Uterus (tissue), 3 donors: ENCODE measurements at regions not wholly inside any gene's neighbourhood (a gene's known extent, or its start where the extent isn't known, plus 50 kb on each side); places are given as distances from the start of the nearest gene placed in this dataset.

ENCODE experiments used
- DNase-seq, 2 donors: peaks; one replicate each; pipeline ENCODE4 v3.0.0-alpha.2; 2019 to 2020
- H3K27ac ChIP-seq, 2 donors: fragments of 200-600 bp; sonication (generic); 1 replicate in 1 of 2; 2 replicates in 1 of 2; pipeline ENCODE4 v1.5.1; 2016 to 2018
- H3K27me3 ChIP-seq, 2 donors: fragments of 200-600 bp; sonication (generic); one replicate each; pipeline ENCODE4 v1.5.1; 2018 to 2019; ENCODE audit warnings: control low read depth in 1 of 2
- H3K36me3 ChIP-seq, 2 donors: fragments of 200-600 bp; sonication (generic); one replicate each; pipeline ENCODE4 v1.5.1; 2019; ENCODE audit warnings: control low read depth in 1 of 2
- H3K4me1 ChIP-seq, 2 donors: fragments of 200-600 bp; sonication (generic); one replicate each; pipeline ENCODE4 v1.5.1; 2018 to 2019; ENCODE audit warnings: control low read depth in 1 of 2
- H3K4me3 ChIP-seq, 2 donors: fragments of 200-600 bp; sonication (generic); 1 replicate in 1 of 2; 2 replicates in 1 of 2; pipeline ENCODE4 v1.5.1; 2018 to 2019; ENCODE audit warnings: mild to moderate bottlenecking in 1 of 2
- H3K9me3 ChIP-seq, 2 donors: fragments of 200-600 bp; sonication (generic); one replicate each; pipeline ENCODE4 v1.5.1; 2019; ENCODE audit warnings: control low read depth in 1 of 2
- POLR2A ChIP-seq, 2 donors: fragments of 450-650 bp; IDR thresholded peaks; one replicate each; pipeline ENCODE4 v1.6.1; 2016; ENCODE audit warnings: antibody characterized with exemption in 2 of 2, mild to moderate bottlenecking in 1 of 2, moderate library complexity in 1 of 2
- intact Hi-C: fragments of 100-400 bp; cut with DNase I; formaldehyde crosslinking; loops from one replicate; pipeline ENCODE4 v1.15.1; 2023; ENCODE audit warnings: low total_unique reads
- TF ChIP-seq, protein P1 (sequence below), 4 experiments: fragments of 200-600 bp in 2 of 4; fragments of 450-650 bp in 2 of 4; sonication (generic) in 2 of 4; IDR thresholded peaks; one replicate each; pipeline ENCODE4 v1.5.1; 2016 to 2019; ENCODE audit warnings: antibody characterized with exemption in 4 of 4, mild to moderate bottlenecking in 2 of 4, moderate library complexity in 1 of 4
- donor health status: DM: yes; HTN: yes; CAD: no.

DNA sequence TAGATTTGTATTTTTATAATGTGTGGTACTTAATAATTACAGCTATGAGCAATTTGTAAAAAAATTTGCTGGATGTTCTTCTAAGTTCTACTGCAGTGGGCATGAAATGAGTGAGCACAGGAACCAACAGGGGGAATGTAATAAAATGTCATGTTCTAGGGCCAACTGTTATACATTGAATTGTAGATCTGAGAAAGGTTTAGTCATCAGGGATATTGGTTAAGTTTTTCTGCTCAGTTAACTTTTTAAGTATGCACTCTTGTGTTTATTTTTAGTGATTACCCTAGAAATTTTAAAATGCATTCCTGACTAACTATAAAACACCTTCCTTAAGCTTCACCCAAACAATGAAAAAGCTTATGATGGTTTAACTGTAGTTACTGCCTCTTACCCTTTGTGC, 101.8 kb downstream of the CAND1 start:
- Histone ChIP-seq H3K27me3 (no peaks in the 10 kb centered on the region), H3K4me3 (no peak overlapping the region), H3K4me1 (no peaks in the 10 kb centered on the region), H3K36me3 (no peaks in the 10 kb centered on the region), H3K9me3 (no peaks in the 10 kb centered on the region), H3K27ac (no peak overlapping the region)
- intact Hi-C loops, result no loop called here
- no peak for TF ChIP-seq POLR2A (IDR thresholded peaks at IDR 0.05)
- TF ChIP-seq, protein P1, sequence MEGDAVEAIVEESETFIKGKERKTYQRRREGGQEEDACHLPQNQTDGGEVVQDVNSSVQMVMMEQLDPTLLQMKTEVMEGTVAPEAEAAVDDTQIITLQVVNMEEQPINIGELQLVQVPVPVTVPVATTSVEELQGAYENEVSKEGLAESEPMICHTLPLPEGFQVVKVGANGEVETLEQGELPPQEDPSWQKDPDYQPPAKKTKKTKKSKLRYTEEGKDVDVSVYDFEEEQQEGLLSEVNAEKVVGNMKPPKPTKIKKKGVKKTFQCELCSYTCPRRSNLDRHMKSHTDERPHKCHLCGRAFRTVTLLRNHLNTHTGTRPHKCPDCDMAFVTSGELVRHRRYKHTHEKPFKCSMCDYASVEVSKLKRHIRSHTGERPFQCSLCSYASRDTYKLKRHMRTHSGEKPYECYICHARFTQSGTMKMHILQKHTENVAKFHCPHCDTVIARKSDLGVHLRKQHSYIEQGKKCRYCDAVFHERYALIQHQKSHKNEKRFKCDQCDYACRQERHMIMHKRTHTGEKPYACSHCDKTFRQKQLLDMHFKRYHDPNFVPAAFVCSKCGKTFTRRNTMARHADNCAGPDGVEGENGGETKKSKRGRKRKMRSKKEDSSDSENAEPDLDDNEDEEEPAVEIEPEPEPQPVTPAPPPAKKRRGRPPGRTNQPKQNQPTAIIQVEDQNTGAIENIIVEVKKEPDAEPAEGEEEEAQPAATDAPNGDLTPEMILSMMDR (IDR thresholded peaks at IDR 0.05), result no peak
- DNase-seq, result no peak

- Histone ChIP-seq H3K4me3 (no peak overlapping the region), H3K27ac (no peak overlapping the region), H3K9me3 (no peaks in the 10 kb centered on the region), H3K36me3 (no peaks in the 10 kb centered on the region), H3K27me3 (no peaks in the 10 kb centered on the region), H3K4me1 (no peaks in the 10 kb centered on the region)
- no peak for TF ChIP-seq POLR2A (IDR thresholded peaks at IDR 0.05)
- TF ChIP-seq, protein P1 (IDR thresholded peaks at IDR 0.05), result no peak
- intact Hi-C loops, result no loop called here
- DNase-seq, result no peak
These were observed 107.9 kb downstream of the CAND1 start for GRCh38 chr12:67377021-67377420.

DNA sequence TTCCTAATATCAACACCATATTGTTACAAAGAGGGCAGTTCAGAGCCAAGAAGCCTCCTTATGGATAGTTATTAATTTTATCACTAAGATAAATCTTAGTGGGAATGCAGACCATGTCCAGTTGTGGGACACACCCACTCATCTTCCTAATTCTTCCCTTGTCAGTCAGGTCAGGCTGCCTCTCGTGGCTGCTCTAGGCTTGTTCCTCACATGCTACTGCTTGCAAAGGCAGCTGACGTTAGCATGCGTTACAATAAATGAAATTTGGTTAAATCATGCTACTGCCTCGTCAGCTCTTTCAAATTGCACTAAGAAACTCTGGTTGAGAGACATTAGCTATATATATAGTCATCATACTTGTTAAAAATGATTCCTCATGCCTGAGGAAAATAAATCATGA, 108.4 kb downstream of the CAND1 start:
- Histone ChIP-seq H3K27ac (no peak overlapping the region), H3K4me1 (no peaks in the 10 kb centered on the region), H3K36me3 (no peaks in the 10 kb centered on the region), H3K4me3 (no peak overlapping the region), H3K9me3 (no peaks in the 10 kb centered on the region), H3K27me3 (no peaks in the 10 kb centered on the region)
- DNase-seq, result no peak
- intact Hi-C loops, result no loop called here
- TF ChIP-seq, protein P1 (IDR thresholded peaks at IDR 0.05), result no peak
- no peak for TF ChIP-seq POLR2A (IDR thresholded peaks at IDR 0.05)

GRCh38 chr12:67382241-67382871, 113.2 kb downstream of the CAND1 start:
- Histone ChIP-seq H3K36me3 (no peaks in the 10 kb centered on the region), H3K27me3 (no peaks in the 10 kb centered on the region), H3K27ac (peak overlapping the region in 1 of 2 donors; percentile 32), H3K4me1 (no peaks in the 10 kb centered on the region), H3K9me3 (no peaks in the 10 kb centered on the region), H3K4me3 (no peak overlapping the region)
- TF ChIP-seq POLR2A (IDR thresholded peaks at IDR 0.05), result no peak
- TF ChIP-seq, protein P1 (IDR thresholded peaks at IDR 0.05), result no peak
- intact Hi-C loops, result no loop called here
- DNase-seq, result no peak

DNA sequence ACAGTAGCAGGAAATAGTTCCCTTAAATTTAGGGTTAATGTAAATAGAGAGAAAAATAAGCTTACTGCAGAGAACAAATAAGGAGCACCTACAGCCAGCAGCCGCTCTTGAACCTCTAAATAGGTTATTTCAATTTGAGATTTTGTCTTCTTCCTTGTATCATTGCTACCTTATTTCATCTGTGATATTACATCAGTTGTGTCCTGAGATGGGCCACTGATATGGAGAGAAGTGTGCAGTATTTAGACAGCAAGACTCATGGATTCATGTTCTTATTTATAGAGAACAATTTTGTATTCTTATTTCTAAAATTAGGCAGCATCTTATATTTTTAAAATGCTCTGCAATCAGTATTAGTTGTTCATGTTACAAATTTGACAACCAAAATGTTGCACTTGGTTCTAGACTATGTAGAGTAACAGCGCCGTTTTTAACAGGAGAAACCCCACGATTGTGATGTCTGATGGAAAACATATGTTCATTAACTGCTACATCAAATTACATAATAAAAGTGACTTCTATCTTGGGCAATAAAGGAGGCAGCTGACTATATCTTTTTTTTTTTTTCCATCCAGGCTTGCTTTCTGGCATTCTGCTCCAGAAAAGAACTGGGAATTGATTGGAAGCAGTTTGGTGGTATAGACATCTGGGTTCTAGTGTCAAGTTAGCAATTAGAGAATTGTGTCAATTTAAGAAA, 117.9 kb downstream of the CAND1 start:
- no peaks in the 10 kb centered on the region for H3K9me3 ChIP-seq
- H3K4me3 ChIP-seq, result no peak overlapping the region
- H3K36me3 ChIP-seq, result no peaks in the 10 kb centered on the region
- TF ChIP-seq, protein P1 (IDR thresholded peaks at IDR 0.05), result no peak
- no peak for TF ChIP-seq POLR2A (IDR thresholded peaks at IDR 0.05)
- intact Hi-C loops, result no loop called here
- H3K27me3 ChIP-seq, result no peaks in the 10 kb centered on the region
- no peaks in the 10 kb centered on the region for H3K4me1 ChIP-seq
- H3K27ac ChIP-seq, result no peak overlapping the region
- no peak for DNase-seq
